OCI-LY3 (cell line): ENCODE measurements at regions not wholly inside any gene's neighbourhood (a gene's known extent, or its start where the extent isn't known, plus 50 kb on each side); places are given as distances from the start of the nearest gene placed in this dataset.

Experiments
- H2AFZ ChIP-seq: fragments of 200-600, 300-600 bp; shearing (Covaris generic); 2 replicates; pipeline ENCODE4 v1.6.0; 2014; ENCODE audit warnings: antibody characterized with exemption, low read depth, low read length
- H3K27ac ChIP-seq: fragments of 200-600, 300-600 bp; sonication (generic); 2 replicates; pipeline ENCODE4 v1.5.1; 2014; ENCODE audit warnings: mild to moderate bottlenecking, low read length, moderate library complexity, mixed read lengths
- H3K27me3 ChIP-seq: fragments of 200-600, 300-600 bp; sonication (generic); 2 replicates; pipeline ENCODE4 v1.6.1; 2014; ENCODE audit warnings: low read depth, low read length, mixed read lengths
- H3K36me3 ChIP-seq: fragments of 200-600, 300-600 bp; sonication (generic); replicated peaks from 2 replicates; pipeline ENCODE3; 2014; ENCODE audit warnings: low read depth, low read length, mixed read lengths
- H3K4me1 ChIP-seq: fragments of 300-600, 200-600 bp; sonication (generic); 2 replicates; pipeline ENCODE4 v1.6.1; 2014; ENCODE audit warnings: low read length, mixed read lengths
- H3K4me2 ChIP-seq: fragments of 200-600, 300-600 bp; sonication (generic); 2 replicates; pipeline ENCODE4 v1.6.1; 2014; ENCODE audit warnings: low read length, mixed read lengths
- H3K4me3 ChIP-seq: fragments of 300-600, 200-600 bp; sonication (generic); 2 replicates; pipeline ENCODE4 v1.5.1; 2014; ENCODE audit warnings: antibody characterized with exemption, mild to moderate bottlenecking, low read length, moderate library complexity
- H3K79me2 ChIP-seq: fragments of 300-600, 200-600 bp; shearing (Covaris generic); 2 replicates; pipeline ENCODE4 v1.6.1; 2014; ENCODE audit warnings: mild to moderate bottlenecking, low read length, mixed read lengths
- H3K9ac ChIP-seq: fragments of 300-600, 200-600 bp; shearing (Covaris generic); 2 replicates; pipeline ENCODE4 v1.6.0; 2014; ENCODE audit warnings: mild to moderate bottlenecking, low read length, moderate library complexity
- H3K9me3 ChIP-seq: fragments of 200-600, 300-600 bp; shearing (Covaris generic); 2 replicates; pipeline ENCODE4 v1.6.1; 2014; ENCODE audit warnings: low read length, mixed read lengths; ENCODE audit not compliant: insufficient read depth
- H4K20me1 ChIP-seq: fragments of 200-600, 300-600 bp; sonication (generic); 2 replicates; pipeline ENCODE4 v1.6.1; 2016; ENCODE audit warnings: low read length, mixed read lengths; ENCODE audit not compliant: insufficient read depth
- CTCF ChIP-seq: fragments of 200-600, 300-600 bp; sonication (generic); IDR thresholded peaks from 2 replicates; pipeline ENCODE4 v1.5.1; 2014; ENCODE audit warnings: antibody characterized with exemption, low read length, low read depth
- EZH2phosphoT487 ChIP-seq: fragments of 200-600 bp; shearing (Covaris generic); IDR thresholded peaks from 2 replicates; pipeline ENCODE4 v1.6.1; 2018; ENCODE audit warnings: antibody characterized with exemption, mixed run types, low read depth

GRCh38 chr6:74222768-74223333 is 526.8 kb downstream of the CD109 start:
- Histone ChIP-seq H3K4me3 (no peak overlapping the region), H3K36me3 (no peaks in the 10 kb centered on the region), H3K27ac (no peak overlapping the region), H3K9ac (no peak overlapping the region), H3K27me3 (no peaks in the 10 kb centered on the region), H4K20me1 (no peaks in the 10 kb centered on the region), H2AFZ (no peak overlapping the region), H3K4me2 (no peak overlapping the region), H3K4me1 (no peaks in the 10 kb centered on the region), H3K79me2 (no peaks in the 10 kb centered on the region), H3K9me3 (no peaks in the 10 kb centered on the region)
- no peak for TF ChIP-seq CTCF
- TF ChIP-seq EZH2phosphoT487 = no peak

- no peak overlapping the region for H3K9ac ChIP-seq
- no peaks in the 10 kb centered on the region for H3K4me1 ChIP-seq
- H3K4me2 ChIP-seq = no peak overlapping the region
- TF ChIP-seq CTCF = no peak
- no peak for TF ChIP-seq EZH2phosphoT487
- no peaks in the 10 kb centered on the region for H3K79me2 ChIP-seq
- H2AFZ ChIP-seq = no peak overlapping the region
- H4K20me1 ChIP-seq = no peaks in the 10 kb centered on the region
- no peak overlapping the region for H3K27ac ChIP-seq
- H3K9me3 ChIP-seq = no peaks in the 10 kb centered on the region
- no peaks in the 10 kb centered on the region for H3K36me3 ChIP-seq
- no peak overlapping the region for H3K4me3 ChIP-seq
- no peaks in the 10 kb centered on the region for H3K27me3 ChIP-seq
Measured at GRCh38 chr6:74213995-74214394, 518.0 kb downstream of the CD109 start.

GRCh38 chr6:74208239-74208638 is 512.2 kb downstream of the CD109 start:
- Histone ChIP-seq H3K9me3 (no peaks in the 10 kb centered on the region), H3K27me3 (no peaks in the 10 kb centered on the region), H3K36me3 (no peaks in the 10 kb centered on the region), H2AFZ (no peak overlapping the region), H3K27ac (no peak overlapping the region), H3K9ac (no peak overlapping the region), H3K4me2 (no peak overlapping the region), H3K79me2 (no peaks in the 10 kb centered on the region), H4K20me1 (no peaks in the 10 kb centered on the region), H3K4me3 (no peak overlapping the region), H3K4me1 (no peaks in the 10 kb centered on the region)
- TF ChIP-seq CTCF = no peak
- no peak for TF ChIP-seq EZH2phosphoT487

GRCh38 chr6:74199215-74199915 is 503.4 kb downstream of the CD109 start:
- H2AFZ ChIP-seq = no peak overlapping the region
- no peaks in the 10 kb centered on the region for H3K36me3 ChIP-seq
- H3K4me2 ChIP-seq = no peak overlapping the region
- H3K9ac ChIP-seq = no peak overlapping the region
- no peak overlapping the region for H3K4me3 ChIP-seq
- H3K4me1 ChIP-seq = no peaks in the 10 kb centered on the region
- no peak overlapping the region for H3K27ac ChIP-seq
- no peaks in the 10 kb centered on the region for H3K79me2 ChIP-seq
- H4K20me1 ChIP-seq = no peaks in the 10 kb centered on the region
- no peaks in the 10 kb centered on the region for H3K9me3 ChIP-seq
- H3K27me3 ChIP-seq = no peaks in the 10 kb centered on the region
- TF ChIP-seq EZH2phosphoT487 = no peak
- TF ChIP-seq CTCF = no peak
